ENCODE measurements at regions not wholly inside any gene's neighbourhood (a gene's known extent, or its start where the extent isn't known, plus 50 kb on each side); places are given as distances from the start of the nearest gene placed in this dataset.

DNA sequence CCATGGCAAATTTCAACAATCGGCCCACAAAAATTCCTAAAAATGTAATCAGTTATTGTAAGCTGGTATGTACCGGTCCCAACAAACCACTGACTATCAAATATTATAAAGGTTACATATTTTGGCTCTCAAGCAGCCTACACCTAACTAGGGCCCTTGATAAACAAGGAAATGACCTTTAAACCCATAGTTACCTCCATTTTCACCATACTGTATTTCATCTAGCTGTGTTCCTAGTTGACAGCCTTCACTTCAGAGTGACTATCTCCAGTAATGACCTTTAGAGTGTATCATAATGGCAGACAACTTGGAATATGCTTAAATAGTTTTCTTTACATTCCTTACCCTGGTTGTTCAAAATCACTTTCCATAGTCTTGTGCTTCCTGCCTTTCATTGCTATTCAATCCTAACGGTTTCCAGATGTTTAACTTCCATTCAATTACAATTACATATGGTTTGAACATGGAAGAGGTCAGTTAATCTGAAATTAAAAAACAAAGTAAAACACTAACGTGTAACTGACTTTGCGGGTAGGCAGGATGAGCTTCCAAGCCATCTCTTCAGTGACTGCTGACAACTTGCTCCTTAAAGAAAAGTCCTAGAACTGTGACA is 111.9 kb upstream of the TSC22D2 start:
- H2AFZ ChIP-seq (ENCODE audit: low read length) = no peak overlapping the region
- no peaks in the 10 kb centered on the region for H3K27me3 ChIP-seq (replicated peaks; ENCODE audit: insufficient read depth, low read length)
- H3K4me2 ChIP-seq (ENCODE audit: low read depth, low read length) = no peak overlapping the region
- no peaks in the 10 kb centered on the region for H4K20me1 ChIP-seq (ENCODE audit: insufficient read depth, low read length)
- H3K36me3 ChIP-seq (replicated peaks; ENCODE audit: insufficient read depth, low read length) = no peaks in the 10 kb centered on the region
- no peaks in the 10 kb centered on the region for H3F3A ChIP-seq (ENCODE audit: insufficient read depth, low read length)
- H3K9ac ChIP-seq (ENCODE audit: low read length) = no peak overlapping the region
- no peak for DNase-seq
- no peak for TF ChIP-seq EZH2 (optimal IDR thresholded peaks at IDR 0.05; ENCODE audit: low read depth, low read length)
- TF ChIP-seq EZH2phosphoT487 (IDR thresholded peaks at IDR 0.05; ENCODE audit: low read length) = no peak
- TF ChIP-seq, protein P1, sequence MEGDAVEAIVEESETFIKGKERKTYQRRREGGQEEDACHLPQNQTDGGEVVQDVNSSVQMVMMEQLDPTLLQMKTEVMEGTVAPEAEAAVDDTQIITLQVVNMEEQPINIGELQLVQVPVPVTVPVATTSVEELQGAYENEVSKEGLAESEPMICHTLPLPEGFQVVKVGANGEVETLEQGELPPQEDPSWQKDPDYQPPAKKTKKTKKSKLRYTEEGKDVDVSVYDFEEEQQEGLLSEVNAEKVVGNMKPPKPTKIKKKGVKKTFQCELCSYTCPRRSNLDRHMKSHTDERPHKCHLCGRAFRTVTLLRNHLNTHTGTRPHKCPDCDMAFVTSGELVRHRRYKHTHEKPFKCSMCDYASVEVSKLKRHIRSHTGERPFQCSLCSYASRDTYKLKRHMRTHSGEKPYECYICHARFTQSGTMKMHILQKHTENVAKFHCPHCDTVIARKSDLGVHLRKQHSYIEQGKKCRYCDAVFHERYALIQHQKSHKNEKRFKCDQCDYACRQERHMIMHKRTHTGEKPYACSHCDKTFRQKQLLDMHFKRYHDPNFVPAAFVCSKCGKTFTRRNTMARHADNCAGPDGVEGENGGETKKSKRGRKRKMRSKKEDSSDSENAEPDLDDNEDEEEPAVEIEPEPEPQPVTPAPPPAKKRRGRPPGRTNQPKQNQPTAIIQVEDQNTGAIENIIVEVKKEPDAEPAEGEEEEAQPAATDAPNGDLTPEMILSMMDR (IDR thresholded peaks at IDR 0.05; ENCODE audit: low read length) = no peak
- H3K9me2 ChIP-seq (replicated peaks; ENCODE audit: insufficient read depth, low read length) = no peaks in the 10 kb centered on the region
- no peaks in the 10 kb centered on the region for H3K4me1 ChIP-seq (ENCODE audit: low read length)
- H3K79me2 ChIP-seq (ENCODE audit: low read length) = no peaks in the 10 kb centered on the region
- no peaks in the 10 kb centered on the region for H3K9me3 ChIP-seq (replicated peaks; ENCODE audit: insufficient read depth, low read length)
- no peak overlapping the region for H3K27ac ChIP-seq (ENCODE audit: low read length)
- H3K4me3 ChIP-seq (ENCODE audit: low read length) = no peak overlapping the region

DNA sequence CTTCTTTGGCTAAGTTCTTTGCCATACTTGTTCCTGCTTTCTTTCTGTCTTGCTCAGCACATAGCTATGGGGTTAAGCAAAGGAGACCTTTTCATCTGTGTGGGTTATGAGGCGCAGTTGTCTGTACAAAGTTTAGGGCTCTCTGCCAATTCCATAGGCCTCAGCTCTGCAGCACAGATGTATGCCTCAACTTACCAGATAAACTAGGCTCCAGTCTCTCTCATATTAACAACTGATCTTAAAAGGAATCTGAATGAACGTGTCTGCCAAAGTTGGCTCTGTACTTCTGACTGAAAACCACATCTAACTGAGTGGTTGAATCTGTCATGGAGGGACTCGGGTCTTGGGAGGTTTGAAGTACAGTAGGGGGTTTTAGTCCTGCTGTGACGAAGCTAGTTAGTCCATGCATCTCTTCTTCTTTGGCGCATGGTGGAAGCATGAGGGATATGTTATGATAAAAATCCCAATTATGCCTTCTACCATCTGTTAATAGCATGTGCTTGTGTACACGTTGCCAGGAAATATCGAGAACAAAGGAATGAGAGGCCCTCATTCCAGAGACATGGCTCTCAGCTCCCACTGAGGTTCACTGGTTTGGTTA is 114.6 kb upstream of the TSC22D2 start:
- H3K9me2 ChIP-seq (replicated peaks; ENCODE audit: insufficient read depth, low read length) = no peaks in the 10 kb centered on the region
- no peaks in the 10 kb centered on the region for H3K9me3 ChIP-seq (replicated peaks; ENCODE audit: insufficient read depth, low read length)
- H3K4me2 ChIP-seq (ENCODE audit: low read depth, low read length) = no peak overlapping the region
- no peaks in the 10 kb centered on the region for H3K79me2 ChIP-seq (ENCODE audit: low read length)
- H3K27ac ChIP-seq (ENCODE audit: low read length) = no peak overlapping the region
- H3K4me3 ChIP-seq (ENCODE audit: low read length) = no peak overlapping the region
- no peaks in the 10 kb centered on the region for H3K27me3 ChIP-seq (replicated peaks; ENCODE audit: insufficient read depth, low read length)
- H3K9ac ChIP-seq (ENCODE audit: low read length) = no peak overlapping the region
- TF ChIP-seq EZH2 (optimal IDR thresholded peaks at IDR 0.05; ENCODE audit: low read depth, low read length) (no peak), EZH2phosphoT487 (IDR thresholded peaks at IDR 0.05; ENCODE audit: low read length) (no peak)
- TF ChIP-seq, protein P1 (IDR thresholded peaks at IDR 0.05; ENCODE audit: low read length) = no peak
- no peaks in the 10 kb centered on the region for H4K20me1 ChIP-seq (ENCODE audit: insufficient read depth, low read length)
- H2AFZ ChIP-seq (ENCODE audit: low read length) = no peak overlapping the region
- H3K36me3 ChIP-seq (replicated peaks; ENCODE audit: insufficient read depth, low read length) = no peaks in the 10 kb centered on the region
- H3K4me1 ChIP-seq (ENCODE audit: low read length) = no peaks in the 10 kb centered on the region
- DNase-seq = no peak
- no peaks in the 10 kb centered on the region for H3F3A ChIP-seq (ENCODE audit: insufficient read depth, low read length)

DNA sequence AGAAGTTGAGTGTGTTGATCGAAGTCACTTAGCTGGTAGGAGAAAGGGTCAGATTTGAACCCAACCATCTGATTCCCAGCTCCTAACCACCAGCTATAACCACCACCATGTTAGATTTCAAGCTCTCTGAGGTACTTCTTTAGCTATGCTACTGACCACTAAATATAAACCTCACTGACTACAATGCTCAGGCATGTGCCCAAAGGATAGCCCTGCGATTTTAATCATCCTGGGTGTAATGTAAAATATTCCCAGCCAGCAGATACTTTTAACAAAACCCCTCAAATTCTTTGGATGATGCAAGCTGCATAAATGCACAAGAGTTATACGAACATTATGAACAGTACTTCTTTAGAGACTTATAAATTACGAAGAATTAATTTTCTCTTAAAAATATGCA is 115.2 kb upstream of the TSC22D2 start:
- Histone ChIP-seq H3K9ac (ENCODE audit: low read length) (no peak overlapping the region), H3K27me3 (replicated peaks; ENCODE audit: insufficient read depth, low read length) (no peaks in the 10 kb centered on the region), H3K27ac (ENCODE audit: low read length) (no peak overlapping the region), H3K4me3 (ENCODE audit: low read length) (no peak overlapping the region), H4K20me1 (ENCODE audit: insufficient read depth, low read length) (no peaks in the 10 kb centered on the region), H3K79me2 (ENCODE audit: low read length) (no peaks in the 10 kb centered on the region), H3K4me2 (ENCODE audit: low read depth, low read length) (no peak overlapping the region), H3F3A (ENCODE audit: insufficient read depth, low read length) (no peaks in the 10 kb centered on the region), H3K9me3 (replicated peaks; ENCODE audit: insufficient read depth, low read length) (no peaks in the 10 kb centered on the region), H3K9me2 (replicated peaks; ENCODE audit: insufficient read depth, low read length) (no peaks in the 10 kb centered on the region), H2AFZ (ENCODE audit: low read length) (no peak overlapping the region), H3K4me1 (ENCODE audit: low read length) (no peaks in the 10 kb centered on the region), H3K36me3 (replicated peaks; ENCODE audit: insufficient read depth, low read length) (no peaks in the 10 kb centered on the region)
- TF ChIP-seq EZH2 (optimal IDR thresholded peaks at IDR 0.05; ENCODE audit: low read depth, low read length) (no peak), EZH2phosphoT487 (IDR thresholded peaks at IDR 0.05; ENCODE audit: low read length) (no peak)
- TF ChIP-seq, protein P1 (IDR thresholded peaks at IDR 0.05; ENCODE audit: low read length) = no peak
- no peak for DNase-seq
